HEK293 (cell line): ENCODE measurements at regions not wholly inside any gene's neighbourhood (a gene's known extent, or its start where the extent isn't known, plus 50 kb on each side); places are given as distances from the start of the nearest gene placed in this dataset.

Experiments
- BCL11A ChIP-seq: fragments of 450-650 bp; formaldehyde crosslinking; IDR thresholded peaks from 2 replicates; pipeline ENCODE4 v1.5.1; 2016; ENCODE audit warnings: low read depth, missing biosample characterization, missing genetic modification characterization
- CTCF ChIP-seq: fragments of 450-650 bp; formaldehyde crosslinking; IDR thresholded peaks from 2 replicates; pipeline ENCODE4 v1.5.1; 2016; ENCODE audit warnings: missing biosample characterization, missing genetic modification characterization
- YY1 ChIP-seq: fragments of 450-650 bp; formaldehyde crosslinking; IDR thresholded peaks from 2 replicates; pipeline ENCODE4 v1.5.1; 2018; ENCODE audit warnings: missing biosample characterization, missing genetic modification characterization
- TF ChIP-seq, protein P1 (sequence below): fragments of 450-650 bp; formaldehyde crosslinking; conservative IDR thresholded peaks from 2 replicates; pipeline ENCODE4 v1.5.1; 2016; ENCODE audit warnings: low read depth, missing biosample characterization, missing genetic modification characterization
- TF ChIP-seq, protein P2 (sequence below): fragments of 450-650 bp; formaldehyde crosslinking; IDR thresholded peaks from 2 replicates; pipeline ENCODE4 v1.5.1; 2017; ENCODE audit warnings: missing biosample characterization, mild to moderate bottlenecking, missing genetic modification characterization, moderate library complexity
- TF ChIP-seq, protein P3 (sequence below): IDR thresholded peaks from 2 replicates; pipeline ENCODE4 v1.6.1; 2011; ENCODE audit warnings: mild to moderate bottlenecking, low read depth, low read length, borderline replicate concordance

DNA sequence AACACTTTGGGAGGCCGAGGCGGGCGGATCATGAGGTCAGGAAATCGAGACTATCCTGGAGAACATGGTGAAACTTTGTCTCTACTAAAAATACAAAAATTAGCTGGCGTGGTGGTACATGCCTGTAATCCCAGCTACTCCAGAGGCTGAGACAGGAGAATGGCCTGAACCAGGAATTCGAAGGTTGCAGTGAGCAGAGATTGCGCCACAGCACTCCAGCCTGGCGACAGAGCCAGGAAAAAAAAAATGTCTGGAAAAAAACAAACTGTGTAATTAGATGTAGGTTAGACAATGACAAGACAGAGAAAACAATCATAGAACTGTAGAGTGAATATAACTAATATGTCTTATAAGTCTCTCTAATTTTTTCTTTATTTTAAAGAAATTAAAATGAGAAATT is 1002.5 kb upstream of the LCORL start:
- TF ChIP-seq, protein P1, sequence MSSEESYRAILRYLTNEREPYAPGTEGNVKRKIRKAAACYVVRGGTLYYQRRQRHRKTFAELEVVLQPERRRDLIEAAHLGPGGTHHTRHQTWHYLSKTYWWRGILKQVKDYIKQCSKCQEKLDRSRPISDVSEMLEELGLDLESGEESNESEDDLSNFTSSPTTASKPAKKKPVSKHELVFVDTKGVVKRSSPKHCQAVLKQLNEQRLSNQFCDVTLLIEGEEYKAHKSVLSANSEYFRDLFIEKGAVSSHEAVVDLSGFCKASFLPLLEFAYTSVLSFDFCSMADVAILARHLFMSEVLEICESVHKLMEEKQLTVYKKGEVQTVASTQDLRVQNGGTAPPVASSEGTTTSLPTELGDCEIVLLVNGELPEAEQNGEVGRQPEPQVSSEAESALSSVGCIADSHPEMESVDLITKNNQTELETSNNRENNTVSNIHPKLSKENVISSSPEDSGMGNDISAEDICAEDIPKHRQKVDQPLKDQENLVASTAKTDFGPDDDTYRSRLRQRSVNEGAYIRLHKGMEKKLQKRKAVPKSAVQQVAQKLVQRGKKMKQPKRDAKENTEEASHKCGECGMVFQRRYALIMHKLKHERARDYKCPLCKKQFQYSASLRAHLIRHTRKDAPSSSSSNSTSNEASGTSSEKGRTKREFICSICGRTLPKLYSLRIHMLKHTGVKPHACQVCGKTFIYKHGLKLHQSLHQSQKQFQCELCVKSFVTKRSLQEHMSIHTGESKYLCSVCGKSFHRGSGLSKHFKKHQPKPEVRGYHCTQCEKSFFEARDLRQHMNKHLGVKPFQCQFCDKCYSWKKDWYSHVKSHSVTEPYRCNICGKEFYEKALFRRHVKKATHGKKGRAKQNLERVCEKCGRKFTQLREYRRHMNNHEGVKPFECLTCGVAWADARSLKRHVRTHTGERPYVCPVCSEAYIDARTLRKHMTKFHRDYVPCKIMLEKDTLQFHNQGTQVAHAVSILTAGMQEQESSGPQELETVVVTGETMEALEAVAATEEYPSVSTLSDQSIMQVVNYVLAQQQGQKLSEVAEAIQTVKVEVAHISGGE = no peak
- TF ChIP-seq, protein P2, sequence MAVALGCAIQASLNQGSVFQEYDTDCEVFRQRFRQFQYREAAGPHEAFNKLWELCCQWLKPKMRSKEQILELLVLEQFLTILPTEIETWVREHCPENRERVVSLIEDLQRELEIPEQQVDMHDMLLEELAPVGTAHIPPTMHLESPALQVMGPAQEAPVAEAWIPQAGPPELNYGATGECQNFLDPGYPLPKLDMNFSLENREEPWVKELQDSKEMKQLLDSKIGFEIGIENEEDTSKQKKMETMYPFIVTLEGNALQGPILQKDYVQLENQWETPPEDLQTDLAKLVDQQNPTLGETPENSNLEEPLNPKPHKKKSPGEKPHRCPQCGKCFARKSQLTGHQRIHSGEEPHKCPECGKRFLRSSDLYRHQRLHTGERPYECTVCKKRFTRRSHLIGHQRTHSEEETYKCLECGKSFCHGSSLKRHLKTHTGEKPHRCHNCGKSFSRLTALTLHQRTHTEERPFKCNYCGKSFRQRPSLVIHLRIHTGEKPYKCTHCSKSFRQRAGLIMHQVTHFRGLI (tag by site-specific recombination) = no peak
- TF ChIP-seq BCL11A (tag by site-specific recombination) = no peak
- TF ChIP-seq CTCF (tag by site-specific recombination) = no peak
- TF ChIP-seq YY1 (tag by site-specific recombination) = no peak
- TF ChIP-seq, protein P3, sequence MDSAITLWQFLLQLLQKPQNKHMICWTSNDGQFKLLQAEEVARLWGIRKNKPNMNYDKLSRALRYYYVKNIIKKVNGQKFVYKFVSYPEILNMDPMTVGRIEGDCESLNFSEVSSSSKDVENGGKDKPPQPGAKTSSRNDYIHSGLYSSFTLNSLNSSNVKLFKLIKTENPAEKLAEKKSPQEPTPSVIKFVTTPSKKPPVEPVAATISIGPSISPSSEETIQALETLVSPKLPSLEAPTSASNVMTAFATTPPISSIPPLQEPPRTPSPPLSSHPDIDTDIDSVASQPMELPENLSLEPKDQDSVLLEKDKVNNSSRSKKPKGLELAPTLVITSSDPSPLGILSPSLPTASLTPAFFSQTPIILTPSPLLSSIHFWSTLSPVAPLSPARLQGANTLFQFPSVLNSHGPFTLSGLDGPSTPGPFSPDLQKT = no peak
